ENCODE measurements at regions not wholly inside any gene's neighbourhood (a gene's known extent, or its start where the extent isn't known, plus 50 kb on each side); places are given as distances from the start of the nearest gene placed in this dataset.
A peak's percentile ranks its signal among the peaks of the same experiment; 100 is the strongest.
"Not testable (repeated sequence)": the region's sequence is repeated elsewhere in the genome, so short reads cannot be mapped to it uniquely, and the experiment has no call there.

DNA sequence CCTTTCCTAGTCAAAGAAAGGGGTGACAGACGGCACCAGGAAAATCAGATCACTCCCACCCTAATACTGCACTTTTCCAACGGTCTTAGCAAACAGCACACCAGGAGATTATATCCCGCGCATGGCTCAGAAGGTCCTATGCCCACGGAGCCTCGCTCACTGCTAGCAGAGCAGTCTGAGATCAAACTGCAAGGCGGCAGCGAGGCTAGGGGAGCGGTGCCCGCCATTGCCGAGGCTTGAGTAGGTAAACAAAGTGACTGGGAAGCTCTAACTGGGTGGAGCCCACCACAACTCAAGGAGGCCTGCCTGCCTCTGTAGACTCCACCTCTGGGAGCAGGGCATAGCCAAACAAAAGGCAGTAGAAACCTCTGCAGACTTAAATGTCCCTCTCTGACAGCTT is 233.9 kb downstream of the DPY19L2 start:
- H3K27me3 Mint-ChIP-seq; H3K4me1 Mint-ChIP-seq; H3K9me3 Mint-ChIP-seq; H3K4me3 Mint-ChIP-seq; H3K27ac Mint-ChIP-seq; DNase-seq; H3K36me3 Mint-ChIP-seq (ENCODE audit: low read depth); intact Hi-C loops (cut with micrococcal nuclease): not testable (repeated sequence)

DNA sequence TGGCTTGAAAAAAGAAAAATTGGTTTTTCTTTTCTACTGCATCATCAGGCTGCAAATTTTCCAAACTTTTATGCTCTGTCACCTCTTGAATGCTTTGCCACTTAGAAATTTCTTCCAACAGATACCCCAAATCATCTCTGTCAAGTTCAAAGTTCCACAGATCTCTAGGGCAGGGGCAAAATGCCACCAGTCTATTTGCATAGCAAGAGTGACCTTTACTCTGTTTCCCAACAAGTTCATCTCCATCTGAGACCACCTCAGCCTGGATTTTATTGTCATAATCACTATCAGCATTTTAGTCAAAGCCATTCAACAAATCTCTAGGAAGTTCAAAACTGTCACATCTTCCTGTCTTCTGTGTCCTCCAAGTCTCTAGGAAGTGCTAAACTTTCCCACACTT is 240.3 kb downstream of the DPY19L2 start:
- H3K4me1 Mint-ChIP-seq; H3K36me3 Mint-ChIP-seq (ENCODE audit: low read depth); H3K27ac Mint-ChIP-seq; H3K9me3 Mint-ChIP-seq; DNase-seq; H3K4me3 Mint-ChIP-seq; H3K27me3 Mint-ChIP-seq; intact Hi-C loops (cut with micrococcal nuclease): not testable (repeated sequence)

DNA sequence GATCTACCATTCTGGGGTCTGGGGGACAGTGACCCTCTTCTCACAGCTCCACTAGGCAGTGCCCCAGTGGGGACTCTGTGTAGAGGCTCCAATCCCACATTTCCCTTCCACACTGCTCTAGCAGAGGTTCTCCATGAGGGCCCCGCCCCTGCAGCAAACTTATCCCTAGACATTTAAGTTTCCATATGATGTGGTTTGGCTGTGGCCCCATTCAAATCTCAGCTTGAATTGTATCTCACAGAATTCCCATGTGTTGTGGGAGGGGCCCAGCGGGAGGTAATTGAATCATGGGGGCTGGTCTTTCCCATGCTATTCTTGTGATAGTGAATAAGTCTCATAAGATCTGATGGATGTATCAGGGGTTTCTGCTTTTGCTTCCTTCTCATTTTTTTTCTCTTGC is 241.3 kb downstream of the DPY19L2 start:
- H3K4me3 Mint-ChIP-seq; intact Hi-C loops (cut with micrococcal nuclease); H3K4me1 Mint-ChIP-seq; H3K9me3 Mint-ChIP-seq; H3K27me3 Mint-ChIP-seq; H3K27ac Mint-ChIP-seq; DNase-seq; H3K36me3 Mint-ChIP-seq (ENCODE audit: low read depth): not testable (repeated sequence)

DNA sequence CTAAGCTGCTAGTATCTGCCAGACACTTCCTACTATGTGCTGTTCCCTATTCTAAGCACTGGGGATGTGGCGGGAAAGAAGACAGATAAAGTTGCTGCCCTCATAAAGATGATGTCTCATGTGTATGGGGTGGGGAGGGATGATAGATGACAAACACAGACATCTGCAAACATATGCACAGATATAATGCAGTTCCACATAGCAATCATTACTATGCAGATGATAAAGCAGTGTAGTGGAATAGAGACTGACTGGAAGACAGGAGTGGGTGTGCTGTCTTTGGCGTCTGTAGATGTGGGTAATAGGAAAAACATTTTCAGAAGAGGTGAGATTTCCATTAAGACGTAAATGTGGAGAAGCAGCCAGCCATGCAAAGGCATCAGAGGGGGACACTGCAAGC is 243.6 kb downstream of the DPY19L2 start:
- H3K4me1 Mint-ChIP-seq, result no peaks in the 10 kb centered on the region
- intact Hi-C loops (cut with micrococcal nuclease), result loop anchor here (5.0 kb wide), 1 partner anchor 378 kb away; no protein-coding TSS in a partner anchor
- DNase-seq, result no peak
- H3K4me3 Mint-ChIP-seq, result no peak overlapping the region
- no peaks in the 10 kb centered on the region for H3K36me3 Mint-ChIP-seq (ENCODE audit: low read depth)
- no peak overlapping the region for H3K27ac Mint-ChIP-seq
- H3K9me3 Mint-ChIP-seq, result no peaks in the 10 kb centered on the region
- no peaks in the 10 kb centered on the region for H3K27me3 Mint-ChIP-seq

DNA sequence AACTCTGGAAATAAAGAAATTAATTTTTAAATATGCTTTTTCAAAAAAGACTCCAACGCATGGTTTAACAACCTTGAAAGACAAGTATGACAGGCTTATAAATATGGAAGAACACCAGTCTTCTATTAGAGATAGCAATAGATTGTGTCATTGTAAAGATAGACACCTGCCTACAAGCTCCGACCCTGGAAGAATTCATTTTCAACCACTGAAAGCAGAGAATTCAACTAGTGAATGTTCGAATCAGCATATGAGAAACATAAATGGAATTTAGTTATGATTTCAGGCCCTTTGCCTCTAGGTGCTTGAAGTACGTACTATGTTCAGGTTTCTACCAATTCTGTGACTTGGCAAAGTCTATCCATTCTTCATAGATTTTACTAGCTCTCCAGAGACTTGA is 244.5 kb downstream of the DPY19L2 start:
- Mint-ChIP-seq H3K27ac (no peak overlapping the region), H3K36me3 (ENCODE audit: low read depth) (no peaks in the 10 kb centered on the region), H3K9me3 (no peaks in the 10 kb centered on the region), H3K27me3 (no peaks in the 10 kb centered on the region), H3K4me1 (no peaks in the 10 kb centered on the region), H3K4me3 (no peak overlapping the region)
- DNase-seq, result no peak
- intact Hi-C loops (cut with micrococcal nuclease), result loop anchor here (5.0 kb wide), 1 partner anchor 378 kb away; no protein-coding TSS in a partner anchor

DNA sequence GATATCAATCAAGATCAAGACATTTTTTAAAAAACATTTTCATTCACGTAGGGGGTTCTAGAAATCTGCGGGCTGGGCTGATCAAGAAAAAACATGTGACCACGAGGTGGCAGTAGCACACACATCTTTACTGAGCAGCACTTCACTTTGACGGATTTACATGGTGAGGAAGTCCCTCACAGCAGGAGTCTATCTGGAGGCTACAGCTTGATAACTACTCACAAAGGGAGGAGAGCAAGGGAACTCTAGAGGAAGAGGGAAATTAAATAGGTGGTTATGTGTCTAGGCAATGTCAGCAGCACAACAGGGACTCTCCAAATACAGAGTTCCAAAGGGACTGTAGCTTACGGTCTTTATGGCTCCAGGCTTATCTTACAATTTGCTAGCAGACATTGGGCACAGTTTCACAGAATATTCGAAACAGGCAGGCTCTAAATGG is 248.1 kb downstream of the DPY19L2 start:
- Mint-ChIP-seq H3K4me3 (no peak overlapping the region), H3K36me3 (ENCODE audit: low read depth) (no peaks in the 10 kb centered on the region), H3K27me3 (no peaks in the 10 kb centered on the region), H3K4me1 (no peaks in the 10 kb centered on the region), H3K9me3 (no peaks in the 10 kb centered on the region), H3K27ac (no peak overlapping the region)
- intact Hi-C loops (cut with micrococcal nuclease), result loop anchor here (5.0 kb wide), 1 partner anchor 382 kb away; no protein-coding TSS in a partner anchor
- peak; percentile 79 for DNase-seq

DNA sequence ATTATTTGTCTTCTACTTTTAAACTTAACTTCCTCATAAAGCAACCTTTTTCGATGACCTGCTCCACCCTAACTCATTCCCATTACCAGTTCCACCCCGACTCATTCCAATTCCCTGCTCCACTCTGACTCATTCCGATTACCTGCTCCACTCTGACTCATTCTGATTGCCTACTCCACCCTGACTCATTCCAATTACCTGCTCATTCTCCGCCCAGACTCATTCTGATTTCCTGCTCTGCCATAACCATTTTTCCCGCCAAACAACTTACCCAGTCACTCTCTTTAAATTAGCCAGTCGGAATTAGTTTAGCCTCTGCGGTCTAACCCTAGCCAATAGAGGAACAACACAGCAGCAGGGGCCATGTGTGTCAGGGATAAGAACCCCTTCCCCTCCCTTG is 249.1 kb downstream of the DPY19L2 start:
- Mint-ChIP-seq H3K9me3 (no peaks in the 10 kb centered on the region), H3K4me3 (no peak overlapping the region), H3K36me3 (ENCODE audit: low read depth) (no peaks in the 10 kb centered on the region), H3K4me1 (no peaks in the 10 kb centered on the region), H3K27me3 (no peaks in the 10 kb centered on the region), H3K27ac (no peak overlapping the region)
- DNase-seq, result no peak
- intact Hi-C loops (cut with micrococcal nuclease), result no loop called here

DNA sequence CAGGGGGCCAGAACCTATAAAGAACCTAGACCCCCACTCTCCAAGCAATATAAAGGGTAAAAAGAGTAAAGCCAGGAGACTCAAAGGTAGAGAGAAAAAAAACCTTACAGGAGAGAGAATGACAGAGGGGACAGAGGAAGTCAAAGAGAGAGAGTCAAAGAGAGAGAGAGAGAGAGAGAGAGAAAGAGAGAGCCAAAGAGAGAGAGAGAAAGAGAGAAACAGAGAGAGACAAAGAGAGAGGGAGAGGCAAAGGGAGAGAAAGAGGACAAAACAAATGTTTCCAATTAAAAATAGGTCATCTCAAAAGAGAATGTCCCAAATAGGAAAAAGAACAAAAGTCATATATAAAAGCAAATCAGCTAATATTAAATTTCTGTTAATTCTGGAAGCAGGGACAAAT is 251.5 kb downstream of the DPY19L2 start:
- Mint-ChIP-seq H3K9me3 (no peaks in the 10 kb centered on the region), H3K27me3 (no peaks in the 10 kb centered on the region), H3K27ac (no peak overlapping the region), H3K36me3 (ENCODE audit: low read depth) (no peaks in the 10 kb centered on the region), H3K4me3 (no peak overlapping the region), H3K4me1 (no peaks in the 10 kb centered on the region)
- intact Hi-C loops (cut with micrococcal nuclease), result no loop called here
- no peak for DNase-seq

- no peak for DNase-seq
- H3K4me3 Mint-ChIP-seq, result no peak overlapping the region
- H3K27me3 Mint-ChIP-seq, result no peaks in the 10 kb centered on the region
- H3K36me3 Mint-ChIP-seq (ENCODE audit: low read depth), result no peaks in the 10 kb centered on the region
- H3K27ac Mint-ChIP-seq, result no peak overlapping the region
- no peaks in the 10 kb centered on the region for H3K4me1 Mint-ChIP-seq
- intact Hi-C loops (cut with micrococcal nuclease), result no loop called here
- H3K9me3 Mint-ChIP-seq, result no peaks in the 10 kb centered on the region
Observed at GRCh38 chr12:63415357-63415756, 252.9 kb downstream of the DPY19L2 start.

- Mint-ChIP-seq H3K4me1 (peaks cover 5% of the 10 kb centered on the region), H3K4me3 (no peak overlapping the region), H3K36me3 (ENCODE audit: low read depth) (no peaks in the 10 kb centered on the region), H3K27ac (no peak overlapping the region), H3K27me3 (no peaks in the 10 kb centered on the region), H3K9me3 (no peaks in the 10 kb centered on the region)
- no peak for DNase-seq
- intact Hi-C loops (cut with micrococcal nuclease), result no loop called here
Observed at GRCh38 chr12:63410197-63410596, 258.1 kb downstream of the DPY19L2 start.

GRCh38 chr12:63406781-63407180 is 255.8 kb upstream of the AVPR1A start:
- intact Hi-C loops (cut with micrococcal nuclease), result no loop called here

DNA sequence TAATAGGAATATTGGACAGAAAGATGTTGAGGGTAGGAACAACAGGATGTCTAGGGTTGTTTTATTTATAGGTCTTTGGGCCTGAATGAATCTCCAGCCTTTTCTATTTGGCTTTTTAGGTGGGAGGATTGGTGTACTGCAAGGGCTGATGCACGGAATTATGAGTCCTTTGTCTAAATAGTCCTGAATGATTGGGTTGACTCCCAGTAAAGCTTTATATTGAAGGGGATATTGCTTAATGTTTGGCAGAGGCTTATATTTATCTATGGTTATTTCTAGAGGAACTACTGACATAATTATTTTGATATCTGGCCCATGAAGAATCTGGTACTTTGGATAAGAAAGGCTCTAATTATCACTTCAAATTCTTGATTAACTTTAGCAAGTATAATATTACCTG is 253.6 kb upstream of the AVPR1A start:
- intact Hi-C loops (cut with micrococcal nuclease), result no loop called here
- Mint-ChIP-seq H3K27me3 (no peaks in the 10 kb centered on the region), H3K27ac (no peak overlapping the region), H3K9me3 (no peaks in the 10 kb centered on the region), H3K36me3 (ENCODE audit: low read depth) (no peaks in the 10 kb centered on the region), H3K4me3 (no peak overlapping the region), H3K4me1 (no peaks in the 10 kb centered on the region)
- DNase-seq, result no peak

More at GRCh38 chr12:63406781-63407180, 255.8 kb upstream of the AVPR1A start:
- Mint-ChIP-seq H3K9me3 (no peaks in the 10 kb centered on the region), H3K27ac (no peak overlapping the region), H3K27me3 (no peaks in the 10 kb centered on the region), H3K36me3 (ENCODE audit: low read depth) (no peaks in the 10 kb centered on the region), H3K4me1 (peaks cover 5% of the 10 kb centered on the region), H3K4me3 (no peak overlapping the region)
- DNase-seq, result no peak

- Mint-ChIP-seq H3K36me3 (ENCODE audit: low read depth) (no peaks in the 10 kb centered on the region), H3K9me3 (peaks cover 3% of the 10 kb centered on the region), H3K4me3 (no peak overlapping the region), H3K27me3 (no peaks in the 10 kb centered on the region), H3K4me1 (no peaks in the 10 kb centered on the region), H3K27ac (no peak overlapping the region)
- intact Hi-C loops (cut with micrococcal nuclease), result no loop called here
- DNase-seq, result no peak
Observed at GRCh38 chr12:63403256-63403655, 252.3 kb upstream of the AVPR1A start.

DNA sequence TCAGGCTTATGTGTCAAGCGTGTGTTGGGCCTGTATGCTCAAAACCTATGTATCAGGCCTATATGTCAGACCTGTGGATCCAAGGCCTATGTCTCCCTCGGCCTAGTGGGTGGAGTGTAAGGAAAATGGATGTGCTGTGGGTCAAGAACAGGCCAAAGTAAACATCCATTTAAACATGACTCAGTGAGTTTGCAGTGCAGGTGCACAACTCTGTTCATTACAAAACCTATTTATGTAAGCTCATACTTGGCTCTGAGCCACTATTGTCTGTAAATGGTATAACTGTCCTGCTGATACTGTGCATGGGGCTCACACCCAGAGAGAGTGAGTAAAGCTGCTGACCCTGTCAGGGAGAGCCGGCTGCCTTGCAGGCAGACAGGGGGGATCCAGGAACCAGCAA is 249.7 kb upstream of the AVPR1A start:
- H3K36me3 Mint-ChIP-seq (ENCODE audit: low read depth), result no peaks in the 10 kb centered on the region
- H3K4me1 Mint-ChIP-seq, result no peaks in the 10 kb centered on the region
- H3K27ac Mint-ChIP-seq, result no peak overlapping the region
- no peaks in the 10 kb centered on the region for H3K27me3 Mint-ChIP-seq
- no peak overlapping the region for H3K4me3 Mint-ChIP-seq
- no peak for DNase-seq
- intact Hi-C loops (cut with micrococcal nuclease), result no loop called here
- H3K9me3 Mint-ChIP-seq, result peaks cover 3% of the 10 kb centered on the region

GRCh38 chr12:63400318-63400717 is 249.3 kb upstream of the AVPR1A start:
- no peaks in the 10 kb centered on the region for H3K27me3 Mint-ChIP-seq
- H3K9me3 Mint-ChIP-seq, result peaks cover 3% of the 10 kb centered on the region
- intact Hi-C loops (cut with micrococcal nuclease), result no loop called here
- DNase-seq, result no peak
- no peaks in the 10 kb centered on the region for H3K4me1 Mint-ChIP-seq
- H3K4me3 Mint-ChIP-seq, result no peak overlapping the region
- no peak overlapping the region for H3K27ac Mint-ChIP-seq
- no peaks in the 10 kb centered on the region for H3K36me3 Mint-ChIP-seq (ENCODE audit: low read depth)
